ENCODE measurements at regions not wholly inside any gene's neighbourhood (a gene's known extent, or its start where the extent isn't known, plus 50 kb on each side); places are given as distances from the start of the nearest gene placed in this dataset.

GRCh38 chr18:67977067-67977616 is 460.6 kb upstream of the DSEL start:
- no peak for DNase-seq (ENCODE audit: low spot score)
- H3K4me3 Mint-ChIP-seq (ENCODE audit: low read depth): no peak overlapping the region
- H3K36me3 Mint-ChIP-seq (ENCODE audit: low read depth): no peaks in the 10 kb centered on the region
- H3K4me1 Mint-ChIP-seq (ENCODE audit: low read depth): no peaks in the 10 kb centered on the region
- no peaks in the 10 kb centered on the region for H3K9me3 Mint-ChIP-seq
- intact Hi-C loops (cut with micrococcal nuclease): no loop called here
- no peak overlapping the region for H3K27ac Mint-ChIP-seq
- H3K27me3 Mint-ChIP-seq (ENCODE audit: low read depth): no peaks in the 10 kb centered on the region

- Mint-ChIP-seq H3K9me3 (no peaks in the 10 kb centered on the region), H3K4me1 (ENCODE audit: low read depth) (no peaks in the 10 kb centered on the region), H3K27me3 (ENCODE audit: low read depth) (no peaks in the 10 kb centered on the region), H3K4me3 (ENCODE audit: low read depth) (no peak overlapping the region), H3K36me3 (ENCODE audit: low read depth) (no peaks in the 10 kb centered on the region), H3K27ac (no peak overlapping the region)
- no peak for DNase-seq (ENCODE audit: low spot score)
- intact Hi-C loops (cut with micrococcal nuclease): no loop called here
Observed at GRCh38 chr18:67973916-67974315, 457.4 kb upstream of the DSEL start.

- H3K27me3 Mint-ChIP-seq (ENCODE audit: low read depth): no peaks in the 10 kb centered on the region
- H3K27ac Mint-ChIP-seq: no peak overlapping the region
- no peaks in the 10 kb centered on the region for H3K4me1 Mint-ChIP-seq (ENCODE audit: low read depth)
- H3K9me3 Mint-ChIP-seq: no peaks in the 10 kb centered on the region
- intact Hi-C loops (cut with micrococcal nuclease): no loop called here
- no peak for DNase-seq (ENCODE audit: low spot score)
- no peak overlapping the region for H3K4me3 Mint-ChIP-seq (ENCODE audit: low read depth)
- H3K36me3 Mint-ChIP-seq (ENCODE audit: low read depth): no peaks in the 10 kb centered on the region
Observed at GRCh38 chr18:67969458-67969857, 452.9 kb upstream of the DSEL start.

- no peaks in the 10 kb centered on the region for H3K36me3 Mint-ChIP-seq (ENCODE audit: low read depth)
- H3K27ac Mint-ChIP-seq: no peak overlapping the region
- no peak overlapping the region for H3K4me3 Mint-ChIP-seq (ENCODE audit: low read depth)
- no peaks in the 10 kb centered on the region for H3K9me3 Mint-ChIP-seq
- H3K27me3 Mint-ChIP-seq (ENCODE audit: low read depth): no peaks in the 10 kb centered on the region
- intact Hi-C loops (cut with micrococcal nuclease): no loop called here
- DNase-seq (ENCODE audit: low spot score): no peak
- no peaks in the 10 kb centered on the region for H3K4me1 Mint-ChIP-seq (ENCODE audit: low read depth)
Observed at GRCh38 chr18:67966224-67966623, 449.7 kb upstream of the DSEL start.

GRCh38 chr18:67964462-67964861 is 447.9 kb upstream of the DSEL start:
- no peaks in the 10 kb centered on the region for H3K4me1 Mint-ChIP-seq (ENCODE audit: low read depth)
- H3K4me3 Mint-ChIP-seq (ENCODE audit: low read depth): no peak overlapping the region
- H3K9me3 Mint-ChIP-seq: no peaks in the 10 kb centered on the region
- no peaks in the 10 kb centered on the region for H3K27me3 Mint-ChIP-seq (ENCODE audit: low read depth)
- DNase-seq (ENCODE audit: low spot score): no peak
- no peak overlapping the region for H3K27ac Mint-ChIP-seq
- intact Hi-C loops (cut with micrococcal nuclease): no loop called here
- H3K36me3 Mint-ChIP-seq (ENCODE audit: low read depth): no peaks in the 10 kb centered on the region

- H3K27ac Mint-ChIP-seq: no peak overlapping the region
- no peaks in the 10 kb centered on the region for H3K4me1 Mint-ChIP-seq (ENCODE audit: low read depth)
- no peaks in the 10 kb centered on the region for H3K27me3 Mint-ChIP-seq (ENCODE audit: low read depth)
- intact Hi-C loops (cut with micrococcal nuclease): no loop called here
- DNase-seq (ENCODE audit: low spot score): no peak
- no peak overlapping the region for H3K4me3 Mint-ChIP-seq (ENCODE audit: low read depth)
- H3K9me3 Mint-ChIP-seq: no peaks in the 10 kb centered on the region
- no peaks in the 10 kb centered on the region for H3K36me3 Mint-ChIP-seq (ENCODE audit: low read depth)
Observed at GRCh38 chr18:67961701-67962440, 445.4 kb upstream of the DSEL start.

GRCh38 chr18:67957684-67958083 is 441.2 kb upstream of the DSEL start:
- H3K27ac Mint-ChIP-seq: no peak overlapping the region
- no peaks in the 10 kb centered on the region for H3K27me3 Mint-ChIP-seq (ENCODE audit: low read depth)
- no peak overlapping the region for H3K4me3 Mint-ChIP-seq (ENCODE audit: low read depth)
- no peaks in the 10 kb centered on the region for H3K36me3 Mint-ChIP-seq (ENCODE audit: low read depth)
- DNase-seq (ENCODE audit: low spot score): no peak
- H3K4me1 Mint-ChIP-seq (ENCODE audit: low read depth): no peaks in the 10 kb centered on the region
- H3K9me3 Mint-ChIP-seq: no peaks in the 10 kb centered on the region
- intact Hi-C loops (cut with micrococcal nuclease): no loop called here

GRCh38 chr18:67954594-67954993 is 438.1 kb upstream of the DSEL start:
- Mint-ChIP-seq H3K27ac (no peak overlapping the region), H3K4me3 (ENCODE audit: low read depth) (no peak overlapping the region), H3K9me3 (no peaks in the 10 kb centered on the region), H3K4me1 (ENCODE audit: low read depth) (no peaks in the 10 kb centered on the region), H3K27me3 (ENCODE audit: low read depth) (no peaks in the 10 kb centered on the region), H3K36me3 (ENCODE audit: low read depth) (no peaks in the 10 kb centered on the region)
- no peak for DNase-seq (ENCODE audit: low spot score)
- intact Hi-C loops (cut with micrococcal nuclease): no loop called here

GRCh38 chr18:67951137-67951536 is 434.6 kb upstream of the DSEL start:
- intact Hi-C loops (cut with micrococcal nuclease): no loop called here
- Mint-ChIP-seq H3K36me3 (ENCODE audit: low read depth) (no peaks in the 10 kb centered on the region), H3K4me3 (ENCODE audit: low read depth) (no peak overlapping the region), H3K27ac (no peak overlapping the region), H3K27me3 (ENCODE audit: low read depth) (no peaks in the 10 kb centered on the region), H3K9me3 (no peaks in the 10 kb centered on the region), H3K4me1 (ENCODE audit: low read depth) (no peaks in the 10 kb centered on the region)
- DNase-seq (ENCODE audit: low spot score): no peak

- H3K4me1 Mint-ChIP-seq (ENCODE audit: low read depth): no peaks in the 10 kb centered on the region
- no peak overlapping the region for H3K4me3 Mint-ChIP-seq (ENCODE audit: low read depth)
- H3K9me3 Mint-ChIP-seq: no peaks in the 10 kb centered on the region
- H3K27me3 Mint-ChIP-seq (ENCODE audit: low read depth): no peaks in the 10 kb centered on the region
- H3K36me3 Mint-ChIP-seq (ENCODE audit: low read depth): no peaks in the 10 kb centered on the region
- H3K27ac Mint-ChIP-seq: no peak overlapping the region
- intact Hi-C loops (cut with micrococcal nuclease): no loop called here
- DNase-seq (ENCODE audit: low spot score): no peak
Observed at GRCh38 chr18:67938660-67939059, 422.1 kb upstream of the DSEL start.

- Mint-ChIP-seq H3K36me3 (ENCODE audit: low read depth) (no peaks in the 10 kb centered on the region), H3K27ac (no peak overlapping the region), H3K4me3 (ENCODE audit: low read depth) (no peak overlapping the region), H3K9me3 (no peaks in the 10 kb centered on the region), H3K27me3 (ENCODE audit: low read depth) (no peaks in the 10 kb centered on the region), H3K4me1 (ENCODE audit: low read depth) (no peaks in the 10 kb centered on the region)
- no peak for DNase-seq (ENCODE audit: low spot score)
- intact Hi-C loops (cut with micrococcal nuclease): no loop called here
Observed at GRCh38 chr18:67935638-67936037, 419.1 kb upstream of the DSEL start.

- H3K4me1 Mint-ChIP-seq (ENCODE audit: low read depth): no peaks in the 10 kb centered on the region
- no peak overlapping the region for H3K4me3 Mint-ChIP-seq (ENCODE audit: low read depth)
- no peak overlapping the region for H3K27ac Mint-ChIP-seq
- H3K27me3 Mint-ChIP-seq (ENCODE audit: low read depth): no peaks in the 10 kb centered on the region
- no peak for DNase-seq (ENCODE audit: low spot score)
- no peaks in the 10 kb centered on the region for H3K36me3 Mint-ChIP-seq (ENCODE audit: low read depth)
- intact Hi-C loops (cut with micrococcal nuclease): no loop called here
- H3K9me3 Mint-ChIP-seq: no peaks in the 10 kb centered on the region
Observed at GRCh38 chr18:67933271-67933670, 416.8 kb upstream of the DSEL start.

- Mint-ChIP-seq H3K27ac (no peak overlapping the region), H3K4me3 (ENCODE audit: low read depth) (no peak overlapping the region), H3K9me3 (no peaks in the 10 kb centered on the region), H3K4me1 (ENCODE audit: low read depth) (no peaks in the 10 kb centered on the region), H3K27me3 (ENCODE audit: low read depth) (no peaks in the 10 kb centered on the region), H3K36me3 (ENCODE audit: low read depth) (no peaks in the 10 kb centered on the region)
- no peak for DNase-seq (ENCODE audit: low spot score)
- intact Hi-C loops (cut with micrococcal nuclease): no loop called here
Observed at GRCh38 chr18:67932271-67932670, 415.8 kb upstream of the DSEL start.

All from activated T-helper 2 cell treated with anti-CD3 and anti-CD28 coated beads, Interferon-gamma antibody, Interleukin-2, Interleukin-4, amounts not matched to agents 10 μg/mL and 5 μg/mL and 100 μg/mL, durations not matched to agents 14 hours and 24 hours and 36 hours (primary cell).